ENCODE measurements at regions not wholly inside any gene's neighbourhood (a gene's known extent, or its start where the extent isn't known, plus 50 kb on each side); places are given as distances from the start of the nearest gene placed in this dataset.
A peak's percentile ranks its signal among the peaks of the same experiment; 100 is the strongest.

DNA sequence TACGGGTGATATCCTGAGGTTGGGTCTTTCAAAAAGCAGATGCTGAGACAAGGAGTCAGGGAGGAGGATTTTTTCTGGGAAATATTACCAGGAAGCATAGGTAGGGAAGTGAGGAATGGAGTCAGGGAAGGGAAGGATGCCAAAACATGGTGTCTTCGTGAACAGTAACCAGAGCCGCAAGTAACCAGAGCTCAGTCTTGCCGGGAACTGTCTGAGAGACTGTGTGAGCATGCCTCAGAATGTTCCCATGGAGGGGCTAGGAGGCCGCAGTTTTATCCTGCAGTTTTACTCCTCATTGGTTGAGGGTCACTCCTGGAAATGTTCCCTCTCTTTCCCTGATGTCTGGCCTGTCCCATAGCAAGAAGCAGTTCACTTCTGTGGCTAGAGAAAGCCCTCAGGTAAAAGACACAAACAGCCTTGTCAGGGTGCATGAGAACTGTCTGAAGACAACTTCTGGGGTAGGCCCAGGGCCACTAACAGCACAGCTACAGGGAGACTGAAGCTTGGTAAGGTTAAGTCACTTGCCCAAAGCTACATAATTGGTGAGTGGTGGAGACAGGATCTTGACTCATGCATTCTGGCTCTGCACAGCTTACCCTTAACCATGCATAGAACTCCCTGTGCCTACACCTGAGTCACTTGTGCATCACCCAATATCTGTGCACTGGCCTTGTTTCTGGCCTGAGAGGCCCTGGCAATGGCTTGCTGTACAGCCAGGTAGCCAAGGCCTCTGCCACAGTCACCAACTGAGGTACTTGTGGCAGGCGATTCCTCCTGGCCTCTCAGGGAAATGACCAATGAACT, 76.3 kb upstream of the FRMD4B start:
- Histone ChIP-seq H3K9ac (no peak overlapping the region), H3K79me2 (ENCODE audit: insufficient read depth) (no peaks in the 10 kb centered on the region), H3K27me3 (ENCODE audit: insufficient read depth) (no peaks in the 10 kb centered on the region), H3K9me3 (no peaks in the 10 kb centered on the region), H3K27ac (ENCODE audit: low read depth in 2 of 2, low read length in 1 of 2) (no peak overlapping the region), H3F3A (replicated peaks; ENCODE audit: insufficient read depth) (no peaks in the 10 kb centered on the region), H3K9me2 (no peaks in the 10 kb centered on the region), H4K20me1 (ENCODE audit: insufficient read depth) (no peaks in the 10 kb centered on the region), H2AFZ (ENCODE audit: low read depth) (no peak overlapping the region), H3K4me1 (ENCODE audit: control insufficient read depth in 1 of 2, insufficient read depth in 2 of 2, low read depth in 1 of 2, low read length in 1 of 2) (peaks cover 0 to 8% of the 10 kb centered on the region in 2 experiments; a peak in 1 of 4 replicates), H3K36me3 (replicated peaks in 1 of 2; ENCODE audit: control insufficient read depth in 1 of 2, insufficient read depth in 2 of 2, low read length in 1 of 2) (no peaks in the 10 kb centered on the region), H3K4me2 (no peak overlapping the region), H3K4me3 (ENCODE audit: low read depth in 2 of 2, low read length in 1 of 2) (no peak overlapping the region)
- TF ChIP-seq, protein P1, sequence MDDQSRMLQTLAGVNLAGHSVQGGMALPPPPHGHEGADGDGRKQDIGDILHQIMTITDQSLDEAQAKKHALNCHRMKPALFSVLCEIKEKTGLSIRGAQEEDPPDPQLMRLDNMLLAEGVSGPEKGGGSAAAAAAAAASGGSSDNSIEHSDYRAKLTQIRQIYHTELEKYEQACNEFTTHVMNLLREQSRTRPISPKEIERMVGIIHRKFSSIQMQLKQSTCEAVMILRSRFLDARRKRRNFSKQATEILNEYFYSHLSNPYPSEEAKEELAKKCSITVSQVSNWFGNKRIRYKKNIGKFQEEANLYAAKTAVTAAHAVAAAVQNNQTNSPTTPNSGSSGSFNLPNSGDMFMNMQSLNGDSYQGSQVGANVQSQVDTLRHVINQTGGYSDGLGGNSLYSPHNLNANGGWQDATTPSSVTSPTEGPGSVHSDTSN (IDR thresholded peaks at IDR 0.05) = no peak
- TF ChIP-seq RFX5 (IDR thresholded peaks at IDR 0.05; ENCODE audit: low read length) = no peak
- TF ChIP-seq, protein P2, sequence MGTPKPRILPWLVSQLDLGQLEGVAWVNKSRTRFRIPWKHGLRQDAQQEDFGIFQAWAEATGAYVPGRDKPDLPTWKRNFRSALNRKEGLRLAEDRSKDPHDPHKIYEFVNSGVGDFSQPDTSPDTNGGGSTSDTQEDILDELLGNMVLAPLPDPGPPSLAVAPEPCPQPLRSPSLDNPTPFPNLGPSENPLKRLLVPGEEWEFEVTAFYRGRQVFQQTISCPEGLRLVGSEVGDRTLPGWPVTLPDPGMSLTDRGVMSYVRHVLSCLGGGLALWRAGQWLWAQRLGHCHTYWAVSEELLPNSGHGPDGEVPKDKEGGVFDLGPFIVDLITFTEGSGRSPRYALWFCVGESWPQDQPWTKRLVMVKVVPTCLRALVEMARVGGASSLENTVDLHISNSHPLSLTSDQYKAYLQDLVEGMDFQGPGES (IDR thresholded peaks at IDR 0.05; ENCODE audit: low read depth, low read length) = no peak
- no peak for TF ChIP-seq NRF1 (IDR thresholded peaks at IDR 0.05; ENCODE audit: low read depth, low read length)
- WGBS (ENCODE audit: low lambda C conversion rate) = 91% methylated on average over 6 of the region's 6 CpGs
- DNase-seq = no peak
- POLR2A ChIA-PET = no interaction called here
- CTCF ChIA-PET = interaction anchor here (0.6 kb wide), 1 partner anchor 149 kb away, joined by 3 read pairs; no protein-coding TSS in a partner anchor

- H3K27ac ChIP-seq (ENCODE audit: low read depth in 2 of 2, low read length in 1 of 2) = no peak overlapping the region
- H3F3A ChIP-seq (replicated peaks; ENCODE audit: insufficient read depth) = no peaks in the 10 kb centered on the region
- no peaks in the 10 kb centered on the region for H3K79me2 ChIP-seq (ENCODE audit: insufficient read depth)
- H3K9ac ChIP-seq = no peak overlapping the region
- WGBS (ENCODE audit: low lambda C conversion rate) = 32% methylated on average over 10 of the region's 10 CpGs
- H3K4me3 ChIP-seq (ENCODE audit: low read depth in 2 of 2, low read length in 1 of 2) = no peak overlapping the region
- POLR2A ChIA-PET = no interaction called here
- no peaks in the 10 kb centered on the region for H3K9me2 ChIP-seq
- no peaks in the 10 kb centered on the region for H3K27me3 ChIP-seq (ENCODE audit: insufficient read depth)
- no peak overlapping the region for H2AFZ ChIP-seq (ENCODE audit: low read depth)
- H3K9me3 ChIP-seq = no peaks in the 10 kb centered on the region
- peak; percentile 54 for DNase-seq
- CTCF ChIA-PET = no interaction called here
- H3K4me2 ChIP-seq = no peak overlapping the region
- H3K4me1 ChIP-seq (ENCODE audit: control insufficient read depth in 1 of 2, insufficient read depth in 2 of 2, low read depth in 1 of 2, low read length in 1 of 2) = peaks cover 0 to 8% of the 10 kb centered on the region in 2 experiments; a peak in 1 of 4 replicates
- H3K36me3 ChIP-seq (replicated peaks in 1 of 2; ENCODE audit: control insufficient read depth in 1 of 2, insufficient read depth in 2 of 2, low read length in 1 of 2) = no peaks in the 10 kb centered on the region
- TF ChIP-seq CTCF (IDR thresholded peaks at IDR 0.05) (no peak), FOXJ3 (CRISPR knock-in tag; IDR thresholded peaks at IDR 0.05) (peak; percentile 61), TCF12 (IDR thresholded peaks at IDR 0.05) (0 out of 2 replicates have a peak, but pooled peaks have one; percentile 30), RFX5 (IDR thresholded peaks at IDR 0.05; ENCODE audit: low read length) (peak; percentile 71; the same call in 1 of the 2 replicates), CHD2 (IDR thresholded peaks at IDR 0.05; ENCODE audit: low read length, partially characterized antibody) (peak; percentile 64), RCOR1 (IDR thresholded peaks at IDR 0.05; ENCODE audit: low read length) (peak; percentile 98), EP300 (IDR thresholded peaks at IDR 0.05; ENCODE audit: borderline replicate concordance in 1 of 2, low read depth in 1 of 2, low read length in 1 of 2) (peak in 1 of 2 experiments; percentile 82; a peak in 2 of 4 replicates), GATA2 (CRISPR knock-in tag; IDR thresholded peaks at IDR 0.05) (peak; percentile 94), FOSL2 (IDR thresholded peaks at IDR 0.05; ENCODE audit: borderline replicate concordance, low read depth) (no peak), MXI1 (IDR thresholded peaks at IDR 0.05; ENCODE audit: low read depth, low read length) (peak; percentile 64; the same call in 1 of the 2 replicates)
- no peaks in the 10 kb centered on the region for H4K20me1 ChIP-seq (ENCODE audit: insufficient read depth)
Observed at GRCh38 chr3:69460034-69460433, 74.1 kb upstream of the FRMD4B start.

Measured in SK-N-SH (cell line).